ENCODE measurements at regions not wholly inside any gene's neighbourhood (a gene's known extent, or its start where the extent isn't known, plus 50 kb on each side); places are given as distances from the start of the nearest gene placed in this dataset.

- no peak for TF ChIP-seq CTCF (IDR thresholded peaks at IDR 0.05)
- no peak for TF ChIP-seq POLR2A (IDR thresholded peaks at IDR 0.05)
Measured at GRCh38 chr14:66237741-66238140, 248.4 kb upstream of the CCDC196 start.

Data from uterus (tissue), 2 donors.